Lower lobe of right lung (tissue), 2 donors: ENCODE measurements at regions not wholly inside any gene's neighbourhood (a gene's known extent, or its start where the extent isn't known, plus 50 kb on each side); places are given as distances from the start of the nearest gene placed in this dataset.

ENCODE experiments used
- ATAC-seq, 2 donors: fragments of 200-7000 bp; cut with Tn5 transposase; one replicate each; pipeline ENCODE4 v1.9.1; 2020 to 2022; ENCODE audit warnings: mild to moderate bottlenecking in 2 of 2, moderate library complexity in 2 of 2
- DNase-seq: peaks from one replicate; pipeline ENCODE4 v3.0.0-alpha.2; 2020
- H3K27ac ChIP-seq: fragments of 200-600 bp; one replicate; pipeline ENCODE4 v1.8.0; 2022
- H3K27me3 ChIP-seq: fragments of 200-600 bp; one replicate; pipeline ENCODE4 v1.8.0; 2022; ENCODE audit warnings: low read depth
- H3K36me3 ChIP-seq: fragments of 200-600 bp; one replicate; pipeline ENCODE4 v1.8.0; 2022; ENCODE audit warnings: mild to moderate bottlenecking
- H3K4me1 ChIP-seq: fragments of 200-600 bp; one replicate; pipeline ENCODE4 v1.8.0; 2022
- H3K4me3 ChIP-seq: fragments of 200-600 bp; one replicate; pipeline ENCODE4 v1.8.0; 2022; ENCODE audit warnings: mild to moderate bottlenecking
- H3K9me3 ChIP-seq: fragments of 200-600 bp; one replicate; pipeline ENCODE4 v1.8.0; 2022
- intact Hi-C: fragments of 100-400 bp; cut with DNase I; formaldehyde crosslinking; loops from one replicate; pipeline ENCODE4 v1.11.0; 2022
- TF ChIP-seq, protein P1 (sequence below): fragments of 200-600 bp; IDR thresholded peaks from one replicate; pipeline ENCODE4 v1.8.0; 2022; ENCODE audit warnings: antibody characterized with exemption, mild to moderate bottlenecking
- donor health status: DM: no; HTN: yes; CAD: no; lungs with severe emphysema.

DNA sequence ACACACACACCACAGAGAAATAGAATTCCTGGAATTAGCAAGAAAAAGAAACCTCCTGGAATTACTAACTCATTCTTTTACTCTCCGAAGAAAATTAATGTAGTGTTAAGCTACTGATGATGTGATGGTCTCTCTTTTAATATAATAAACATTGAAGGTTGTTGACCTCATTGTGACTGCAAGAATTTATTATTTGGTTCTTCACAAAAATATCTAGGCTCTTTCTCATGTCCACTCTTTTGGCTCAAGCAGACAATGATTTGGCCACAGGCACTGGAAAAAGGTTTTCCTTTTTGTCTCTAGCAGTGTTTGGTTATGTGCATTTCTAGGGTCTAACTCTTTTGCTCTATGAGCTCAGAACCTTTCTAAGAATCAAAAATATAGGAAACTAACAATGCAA lies 811.9 kb downstream of the TENT5A start:
- peak in 1 of 2 donors; percentile 43 for ATAC-seq
- DNase-seq: no peak
- intact Hi-C loops: no loop called here

DNA sequence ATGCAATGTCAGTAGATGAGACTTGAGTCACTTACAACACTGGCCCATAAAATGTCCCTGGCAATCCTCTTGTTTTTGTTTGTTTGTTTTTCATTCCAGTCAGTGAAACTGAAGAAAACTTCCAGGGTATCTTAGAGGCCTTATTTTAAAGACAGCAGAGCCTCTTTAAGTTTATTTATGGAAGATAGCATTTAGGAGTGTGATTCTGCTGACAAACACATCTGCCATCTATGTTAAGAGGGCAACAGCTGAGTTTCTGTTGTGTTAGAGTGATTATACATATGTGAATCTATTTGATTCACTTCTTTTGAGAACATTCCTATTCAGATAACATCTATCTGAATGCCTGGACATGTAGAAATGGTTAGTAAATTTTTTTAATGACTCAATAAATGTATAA lies 812.6 kb downstream of the TENT5A start:
- intact Hi-C loops: no loop called here
- no peaks in the 10 kb centered on the region for H3K9me3 ChIP-seq
- no peaks in the 10 kb centered on the region for H3K27me3 ChIP-seq
- DNase-seq: no peak
- H3K4me3 ChIP-seq: no peak overlapping the region
- H3K27ac ChIP-seq: no peak overlapping the region
- TF ChIP-seq, protein P1, sequence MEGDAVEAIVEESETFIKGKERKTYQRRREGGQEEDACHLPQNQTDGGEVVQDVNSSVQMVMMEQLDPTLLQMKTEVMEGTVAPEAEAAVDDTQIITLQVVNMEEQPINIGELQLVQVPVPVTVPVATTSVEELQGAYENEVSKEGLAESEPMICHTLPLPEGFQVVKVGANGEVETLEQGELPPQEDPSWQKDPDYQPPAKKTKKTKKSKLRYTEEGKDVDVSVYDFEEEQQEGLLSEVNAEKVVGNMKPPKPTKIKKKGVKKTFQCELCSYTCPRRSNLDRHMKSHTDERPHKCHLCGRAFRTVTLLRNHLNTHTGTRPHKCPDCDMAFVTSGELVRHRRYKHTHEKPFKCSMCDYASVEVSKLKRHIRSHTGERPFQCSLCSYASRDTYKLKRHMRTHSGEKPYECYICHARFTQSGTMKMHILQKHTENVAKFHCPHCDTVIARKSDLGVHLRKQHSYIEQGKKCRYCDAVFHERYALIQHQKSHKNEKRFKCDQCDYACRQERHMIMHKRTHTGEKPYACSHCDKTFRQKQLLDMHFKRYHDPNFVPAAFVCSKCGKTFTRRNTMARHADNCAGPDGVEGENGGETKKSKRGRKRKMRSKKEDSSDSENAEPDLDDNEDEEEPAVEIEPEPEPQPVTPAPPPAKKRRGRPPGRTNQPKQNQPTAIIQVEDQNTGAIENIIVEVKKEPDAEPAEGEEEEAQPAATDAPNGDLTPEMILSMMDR: no peak
- no peak for ATAC-seq
- H3K4me1 ChIP-seq: no peaks in the 10 kb centered on the region
- no peaks in the 10 kb centered on the region for H3K36me3 ChIP-seq

More for the DNA sequence above, 811.9 kb downstream of the TENT5A start:
- no peaks in the 10 kb centered on the region for H3K36me3 ChIP-seq
- H3K27ac ChIP-seq: no peak overlapping the region
- TF ChIP-seq, protein P1: no peak
- no peaks in the 10 kb centered on the region for H3K9me3 ChIP-seq
- H3K4me3 ChIP-seq: no peak overlapping the region
- H3K4me1 ChIP-seq: no peaks in the 10 kb centered on the region
- H3K27me3 ChIP-seq: no peaks in the 10 kb centered on the region

DNA sequence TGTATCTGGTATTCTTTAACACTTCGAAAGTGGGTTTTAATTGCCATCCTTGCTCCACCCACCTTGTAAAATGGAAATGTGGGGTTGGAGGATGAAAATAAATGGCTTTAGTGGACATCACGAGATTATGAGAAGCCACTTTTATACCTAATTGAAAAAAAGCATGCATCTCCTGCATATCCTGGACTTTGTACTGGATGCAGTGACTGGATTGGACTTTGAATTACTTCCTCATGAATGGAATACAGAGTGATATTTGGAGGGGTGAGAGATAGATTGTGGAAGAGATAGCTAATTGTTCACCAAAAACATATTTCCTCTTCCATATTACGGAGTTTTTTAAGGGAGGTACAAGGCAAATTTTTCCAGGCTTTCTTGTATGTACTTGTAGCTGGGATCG lies 813.0 kb downstream of the TENT5A start:
- no peaks in the 10 kb centered on the region for H3K9me3 ChIP-seq
- DNase-seq: no peak

DNA sequence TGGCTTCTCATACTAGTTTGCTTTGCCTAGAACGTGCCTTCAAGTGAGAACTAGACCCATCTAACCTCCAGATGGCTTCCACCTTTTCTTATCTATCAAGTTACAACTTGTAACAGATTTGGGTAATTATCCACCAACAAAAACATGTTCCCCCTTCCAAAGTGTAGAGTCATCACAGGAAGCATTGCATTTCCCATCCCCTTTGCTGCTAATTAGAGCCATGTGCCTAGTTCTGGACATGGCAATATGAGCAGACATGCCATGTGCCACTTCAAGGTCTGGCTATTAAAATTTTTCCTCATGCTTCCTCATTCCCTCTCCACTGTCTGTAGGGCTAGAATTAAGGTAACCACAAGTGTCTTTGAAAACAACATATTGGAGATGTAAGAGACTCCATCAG lies 814.4 kb downstream of the TENT5A start:
- Histone ChIP-seq H3K4me3 (no peak overlapping the region), H3K36me3 (no peaks in the 10 kb centered on the region), H3K27me3 (no peaks in the 10 kb centered on the region), H3K4me1 (no peaks in the 10 kb centered on the region), H3K9me3 (peaks cover 8% of the 10 kb centered on the region), H3K27ac (no peak overlapping the region)
- no peak for DNase-seq
- TF ChIP-seq, protein P1: no peak
- no peak for ATAC-seq
- intact Hi-C loops: no loop called here

More for the DNA sequence above, 813.0 kb downstream of the TENT5A start:
- no peak for ATAC-seq
- Histone ChIP-seq H3K36me3 (no peaks in the 10 kb centered on the region), H3K27me3 (no peaks in the 10 kb centered on the region), H3K4me1 (no peaks in the 10 kb centered on the region), H3K27ac (no peak overlapping the region), H3K4me3 (no peak overlapping the region)
- intact Hi-C loops: no loop called here
- TF ChIP-seq, protein P1: no peak

DNA sequence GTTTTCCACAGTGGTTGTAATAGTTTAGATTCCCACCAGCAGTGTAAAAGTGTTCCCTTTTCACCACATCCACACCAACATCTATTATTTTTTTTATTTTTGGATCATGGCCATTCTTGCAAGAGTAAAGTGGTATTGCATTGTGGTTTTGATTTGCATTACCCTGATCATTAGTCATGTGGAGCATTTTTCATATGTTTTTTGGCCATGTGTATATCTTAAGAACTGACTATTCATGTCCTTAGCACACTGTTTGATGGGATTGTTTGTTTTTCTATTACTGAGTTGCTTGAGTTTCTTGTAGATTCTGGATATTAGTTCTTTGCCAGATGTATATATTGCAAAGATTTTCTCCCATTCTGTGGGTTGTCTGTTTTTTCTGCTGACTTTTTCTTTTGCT lies 820.1 kb downstream of the TENT5A start:
- ATAC-seq (no peak), DNase-seq (no peak)
- Histone ChIP-seq H3K27ac (no peak overlapping the region), H3K4me3 (no peak overlapping the region), H3K36me3 (no peaks in the 10 kb centered on the region), H3K4me1 (no peaks in the 10 kb centered on the region), H3K9me3 (peaks cover 8% of the 10 kb centered on the region), H3K27me3 (no peaks in the 10 kb centered on the region)
- TF ChIP-seq, protein P1: no peak
- intact Hi-C loops: no loop called here

DNA sequence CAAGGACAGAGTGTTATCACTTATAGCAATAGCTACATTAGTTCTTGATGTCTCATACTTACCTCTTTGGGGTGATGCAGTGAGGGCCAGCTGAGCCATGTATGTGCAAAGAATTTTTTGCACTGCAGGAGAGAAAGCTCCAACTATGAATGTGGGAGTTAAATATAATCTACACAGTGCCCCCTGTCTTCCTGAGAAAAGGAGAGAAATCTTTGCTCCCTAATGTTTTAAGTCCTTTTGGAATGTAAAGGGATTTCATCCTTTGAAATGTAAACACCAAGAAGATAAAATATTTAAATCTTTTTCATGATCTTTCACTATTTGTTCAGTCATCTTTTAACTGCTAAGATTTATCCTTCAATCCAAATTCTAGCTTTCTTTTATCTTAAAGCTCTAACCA lies 822.1 kb downstream of the TENT5A start:
- H3K36me3 ChIP-seq: no peaks in the 10 kb centered on the region
- DNase-seq (no peak), ATAC-seq (no peak)
- no peak overlapping the region for H3K27ac ChIP-seq
- no peaks in the 10 kb centered on the region for H3K27me3 ChIP-seq
- peaks cover 8% of the 10 kb centered on the region for H3K9me3 ChIP-seq
- TF ChIP-seq, protein P1: no peak
- no peaks in the 10 kb centered on the region for H3K4me1 ChIP-seq
- intact Hi-C loops: no loop called here
- H3K4me3 ChIP-seq: no peak overlapping the region
